ENCODE measurements at regions not wholly inside any gene's neighbourhood (a gene's known extent, or its start where the extent isn't known, plus 50 kb on each side); places are given as distances from the start of the nearest gene placed in this dataset.

GRCh38 chr4:145406970-145407369, 74.7 kb upstream of the SMAD1 start:
- no peak overlapping the region for H3K27ac ChIP-seq (ENCODE audit: low read depth, low read length)
- Mint-ChIP-seq H3K27ac (no peak overlapping the region), H3K9me3 (peaks cover 0 to 9% (median 0%) of the 10 kb centered on the region in 5 donors), H3K4me3 (no peak overlapping the region), H3K4me1 (no peaks in the 10 kb centered on the region), H3K27me3 (peaks cover 0 to 3% of the 10 kb centered on the region in 2 donors), H3K36me3 (no peaks in the 10 kb centered on the region)
- H3K4me3 ChIP-seq (ENCODE audit: low read length) = no peak overlapping the region
- no peaks in the 10 kb centered on the region for H3K27me3 ChIP-seq (ENCODE audit: insufficient read depth, low read length, poor library complexity, severe bottlenecking)
- H3K4me1 ChIP-seq (ENCODE audit: insufficient read depth, low read length) = no peaks in the 10 kb centered on the region
- ChIA-PET POLR2A (no interaction called here), CTCF (no interaction called here)
- H3K9me3 ChIP-seq (ENCODE audit: low read length) = no peaks in the 10 kb centered on the region
- H3K36me3 ChIP-seq (ENCODE audit: insufficient read depth, low read length) = no peaks in the 10 kb centered on the region
- DNase-seq = no peak

DNA sequence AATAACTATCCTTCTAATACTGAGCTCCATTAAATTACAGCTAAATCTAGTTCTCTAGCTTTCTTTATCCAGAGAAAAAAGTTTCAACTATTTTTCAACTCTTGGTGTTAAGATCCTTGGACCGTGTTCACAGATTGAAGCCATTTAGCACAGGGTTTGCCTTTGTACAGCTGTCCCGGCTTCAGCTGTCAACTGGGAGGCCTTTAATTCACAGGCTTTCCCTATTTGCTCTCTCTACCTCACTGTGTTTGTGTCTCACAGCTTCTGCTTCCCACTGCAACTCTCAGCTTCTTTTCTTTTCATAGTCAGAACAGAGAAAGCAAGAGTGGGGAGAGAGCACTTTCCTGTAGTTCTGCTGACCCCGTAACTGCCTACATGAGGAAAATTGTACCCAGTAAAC, 76.9 kb upstream of the SMAD1 start:
- ChIA-PET POLR2A (no interaction called here), CTCF (no interaction called here)
- Mint-ChIP-seq H3K4me1 (no peaks in the 10 kb centered on the region), H3K27me3 (peaks cover 0 to 6% of the 10 kb centered on the region in 2 donors), H3K4me3 (no peak overlapping the region), H3K9me3 (peaks cover 0 to 10% (median 0%) of the 10 kb centered on the region in 5 donors), H3K36me3 (no peaks in the 10 kb centered on the region), H3K27ac (no peak overlapping the region)
- H3K4me1 ChIP-seq (ENCODE audit: insufficient read depth, low read length) = no peaks in the 10 kb centered on the region
- DNase-seq = no peak
- H3K27me3 ChIP-seq (ENCODE audit: insufficient read depth, low read length, poor library complexity, severe bottlenecking) = no peaks in the 10 kb centered on the region
- no peaks in the 10 kb centered on the region for H3K36me3 ChIP-seq (ENCODE audit: insufficient read depth, low read length)
- no peaks in the 10 kb centered on the region for H3K9me3 ChIP-seq (ENCODE audit: low read length)
- H3K27ac ChIP-seq (ENCODE audit: low read depth, low read length) = no peak overlapping the region
- no peak overlapping the region for H3K4me3 ChIP-seq (ENCODE audit: low read length)

DNA sequence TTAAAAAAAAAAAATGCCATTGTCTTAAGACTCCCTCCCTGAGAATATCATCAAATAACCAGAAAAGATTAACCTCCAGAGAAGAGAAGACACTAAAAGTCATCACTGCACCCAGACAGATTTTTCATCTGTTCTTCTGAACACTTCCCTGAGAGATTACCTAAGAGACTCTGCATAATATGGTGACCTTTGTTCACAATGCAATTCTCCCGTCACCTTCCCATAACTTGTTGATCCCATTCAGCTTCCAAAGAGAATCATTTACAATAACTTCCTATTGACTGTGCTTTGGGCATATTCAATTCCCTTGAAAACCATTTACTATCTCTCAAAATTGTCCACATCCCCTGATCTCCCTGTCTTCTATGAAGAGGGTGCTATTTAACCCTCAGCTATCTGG, 85.1 kb upstream of the SMAD1 start:
- POLR2A ChIA-PET = no interaction called here
- no peak for DNase-seq

GRCh38 chr4:145390571-145390970, 91.1 kb upstream of the SMAD1 start:
- Mint-ChIP-seq H3K9me3 (peaks cover 0 to 2% (median 0%) of the 10 kb centered on the region in 5 donors), H3K36me3 (no peaks in the 10 kb centered on the region), H3K4me1 (no peaks in the 10 kb centered on the region), H3K27ac (no peak overlapping the region), H3K27me3 (peaks cover 4 to 30% of the 10 kb centered on the region in 2 donors), H3K4me3 (no peak overlapping the region)
- H3K36me3 ChIP-seq (ENCODE audit: insufficient read depth, low read length) = no peaks in the 10 kb centered on the region
- H3K4me3 ChIP-seq (ENCODE audit: low read length) = no peak overlapping the region
- H3K9me3 ChIP-seq (ENCODE audit: low read length) = no peaks in the 10 kb centered on the region
- DNase-seq = no peak
- POLR2A ChIA-PET = no interaction called here
- no peaks in the 10 kb centered on the region for H3K4me1 ChIP-seq (ENCODE audit: insufficient read depth, low read length)
- CTCF ChIA-PET = no interaction called here
- no peak overlapping the region for H3K27ac ChIP-seq (ENCODE audit: low read depth, low read length)
- no peaks in the 10 kb centered on the region for H3K27me3 ChIP-seq (ENCODE audit: insufficient read depth, low read length, poor library complexity, severe bottlenecking)

More for the DNA sequence above, 85.1 kb upstream of the SMAD1 start:
- Histone ChIP-seq H3K4me3 (ENCODE audit: low read length) (no peak overlapping the region), H3K4me1 (ENCODE audit: insufficient read depth, low read length) (no peaks in the 10 kb centered on the region), H3K27me3 (ENCODE audit: insufficient read depth, low read length, poor library complexity, severe bottlenecking) (no peaks in the 10 kb centered on the region), H3K27ac (ENCODE audit: low read depth, low read length) (no peak overlapping the region), H3K36me3 (ENCODE audit: insufficient read depth, low read length) (no peaks in the 10 kb centered on the region), H3K9me3 (ENCODE audit: low read length) (no peaks in the 10 kb centered on the region)
- H3K4me3 Mint-ChIP-seq = no peak overlapping the region
- no peaks in the 10 kb centered on the region for H3K36me3 Mint-ChIP-seq
- no peaks in the 10 kb centered on the region for H3K4me1 Mint-ChIP-seq
- peaks cover 0 to 2% (median 0%) of the 10 kb centered on the region in 5 donors for H3K9me3 Mint-ChIP-seq
- H3K27ac Mint-ChIP-seq = no peak overlapping the region
- peaks cover 0 to 9% of the 10 kb centered on the region in 2 donors for H3K27me3 Mint-ChIP-seq
- CTCF ChIA-PET = no interaction called here

- DNase-seq = no peak
- Mint-ChIP-seq H3K9me3 (peaks cover 0 to 4% (median 0%) of the 10 kb centered on the region in 5 donors), H3K27me3 (peaks cover 8 to 30% of the 10 kb centered on the region in 2 donors), H3K4me3 (no peak overlapping the region), H3K36me3 (no peaks in the 10 kb centered on the region), H3K27ac (no peak overlapping the region), H3K4me1 (no peaks in the 10 kb centered on the region)
- CTCF ChIA-PET = no interaction called here
- Histone ChIP-seq H3K27me3 (ENCODE audit: insufficient read depth, low read length, poor library complexity, severe bottlenecking) (no peaks in the 10 kb centered on the region), H3K4me3 (ENCODE audit: low read length) (no peak overlapping the region), H3K27ac (ENCODE audit: low read depth, low read length) (no peak overlapping the region), H3K4me1 (ENCODE audit: insufficient read depth, low read length) (no peaks in the 10 kb centered on the region), H3K36me3 (ENCODE audit: insufficient read depth, low read length) (no peaks in the 10 kb centered on the region), H3K9me3 (ENCODE audit: low read length) (no peaks in the 10 kb centered on the region)
- POLR2A ChIA-PET = no interaction called here
Measured at GRCh38 chr4:145389550-145389949, 92.1 kb upstream of the SMAD1 start.

- Mint-ChIP-seq H3K4me1 (no peaks in the 10 kb centered on the region), H3K27ac (no peak overlapping the region), H3K9me3 (peaks cover 0 to 5% (median 4%) of the 10 kb centered on the region in 5 donors), H3K36me3 (no peaks in the 10 kb centered on the region), H3K27me3 (peaks cover 8 to 30% of the 10 kb centered on the region in 2 donors), H3K4me3 (no peak overlapping the region)
- Histone ChIP-seq H3K27me3 (ENCODE audit: insufficient read depth, low read length, poor library complexity, severe bottlenecking) (no peaks in the 10 kb centered on the region), H3K4me3 (ENCODE audit: low read length) (no peak overlapping the region), H3K4me1 (ENCODE audit: insufficient read depth, low read length) (no peaks in the 10 kb centered on the region), H3K27ac (ENCODE audit: low read depth, low read length) (no peak overlapping the region), H3K36me3 (ENCODE audit: insufficient read depth, low read length) (no peaks in the 10 kb centered on the region), H3K9me3 (ENCODE audit: low read length) (no peaks in the 10 kb centered on the region)
- ChIA-PET CTCF (no interaction called here), POLR2A (no interaction called here)
- no peak for DNase-seq
Measured at GRCh38 chr4:145388043-145388442, 93.6 kb upstream of the SMAD1 start.

GRCh38 chr4:145387079-145387478, 94.6 kb upstream of the SMAD1 start:
- Histone ChIP-seq H3K27ac (ENCODE audit: low read depth, low read length) (no peak overlapping the region), H3K27me3 (ENCODE audit: insufficient read depth, low read length, poor library complexity, severe bottlenecking) (no peaks in the 10 kb centered on the region), H3K4me3 (ENCODE audit: low read length) (no peak overlapping the region), H3K4me1 (ENCODE audit: insufficient read depth, low read length) (no peaks in the 10 kb centered on the region), H3K36me3 (ENCODE audit: insufficient read depth, low read length) (no peaks in the 10 kb centered on the region), H3K9me3 (ENCODE audit: low read length) (no peaks in the 10 kb centered on the region)
- no peaks in the 10 kb centered on the region for H3K36me3 Mint-ChIP-seq
- no peak for DNase-seq
- ChIA-PET POLR2A (no interaction called here), CTCF (no interaction called here)
- H3K9me3 Mint-ChIP-seq = peaks cover 0 to 5% (median 4%) of the 10 kb centered on the region in 5 donors
- H3K27me3 Mint-ChIP-seq = peaks cover 8 to 27% of the 10 kb centered on the region in 2 donors
- H3K4me1 Mint-ChIP-seq = no peaks in the 10 kb centered on the region
- no peak overlapping the region for H3K27ac Mint-ChIP-seq
- H3K4me3 Mint-ChIP-seq = no peak overlapping the region

- no peaks in the 10 kb centered on the region for H3K4me1 ChIP-seq (ENCODE audit: insufficient read depth, low read length)
- no peak overlapping the region for H3K4me3 ChIP-seq (ENCODE audit: low read length)
- no peak overlapping the region for H3K4me3 Mint-ChIP-seq
- H3K27me3 Mint-ChIP-seq = peaks cover 0 to 10% of the 10 kb centered on the region in 2 donors
- ChIA-PET CTCF (no interaction called here), POLR2A (no interaction called here)
- H3K36me3 ChIP-seq (ENCODE audit: insufficient read depth, low read length) = no peaks in the 10 kb centered on the region
- no peak for DNase-seq
- H3K9me3 Mint-ChIP-seq = peaks cover 0 to 5% (median 3%) of the 10 kb centered on the region in 5 donors
- no peaks in the 10 kb centered on the region for H3K9me3 ChIP-seq (ENCODE audit: low read length)
- H3K27ac Mint-ChIP-seq = no peak overlapping the region
- H3K27ac ChIP-seq (ENCODE audit: low read depth, low read length) = no peak overlapping the region
- no peaks in the 10 kb centered on the region for H3K27me3 ChIP-seq (ENCODE audit: insufficient read depth, low read length, poor library complexity, severe bottlenecking)
- peaks cover 0 to 1% (median 0%) of the 10 kb centered on the region in 3 donors for H3K4me1 Mint-ChIP-seq
- no peaks in the 10 kb centered on the region for H3K36me3 Mint-ChIP-seq
Measured at GRCh38 chr4:145381163-145381562, 100.5 kb upstream of the SMAD1 start.

- Histone ChIP-seq H3K4me1 (ENCODE audit: insufficient read depth, low read length) (no peaks in the 10 kb centered on the region), H3K27ac (ENCODE audit: low read depth, low read length) (no peak overlapping the region), H3K4me3 (ENCODE audit: low read length) (no peak overlapping the region), H3K36me3 (ENCODE audit: insufficient read depth, low read length) (no peaks in the 10 kb centered on the region), H3K27me3 (ENCODE audit: insufficient read depth, low read length, poor library complexity, severe bottlenecking) (no peaks in the 10 kb centered on the region), H3K9me3 (ENCODE audit: low read length) (no peaks in the 10 kb centered on the region)
- peaks cover 0 to 1% (median 0%) of the 10 kb centered on the region in 3 donors for H3K4me1 Mint-ChIP-seq
- CTCF ChIA-PET = no interaction called here
- H3K9me3 Mint-ChIP-seq = peaks cover 2 to 7% (median 5%) of the 10 kb centered on the region in 5 donors
- POLR2A ChIA-PET = no interaction called here
- H3K27ac Mint-ChIP-seq = no peak overlapping the region
- no peak for DNase-seq
- H3K4me3 Mint-ChIP-seq = no peak overlapping the region
- peaks cover 0 to 7% of the 10 kb centered on the region in 2 donors for H3K27me3 Mint-ChIP-seq
- no peaks in the 10 kb centered on the region for H3K36me3 Mint-ChIP-seq
Measured at GRCh38 chr4:145380123-145380522, 101.5 kb upstream of the SMAD1 start.
